Fibroblast of skin of abdomen (primary cell): ENCODE measurements at regions not wholly inside any gene's neighbourhood (a gene's known extent, or its start where the extent isn't known, plus 50 kb on each side); places are given as distances from the start of the nearest gene placed in this dataset.
A peak's percentile ranks its signal among the peaks of the same experiment; 100 is the strongest.
"Not testable (repeated sequence)": the region's sequence is repeated elsewhere in the genome, so short reads cannot be mapped to it uniquely, and the experiment has no call there.

Experiments used
- DNase-seq: peaks from one replicate; pipeline ENCODE4 v3.0.0-alpha.2; 2013

DNA sequence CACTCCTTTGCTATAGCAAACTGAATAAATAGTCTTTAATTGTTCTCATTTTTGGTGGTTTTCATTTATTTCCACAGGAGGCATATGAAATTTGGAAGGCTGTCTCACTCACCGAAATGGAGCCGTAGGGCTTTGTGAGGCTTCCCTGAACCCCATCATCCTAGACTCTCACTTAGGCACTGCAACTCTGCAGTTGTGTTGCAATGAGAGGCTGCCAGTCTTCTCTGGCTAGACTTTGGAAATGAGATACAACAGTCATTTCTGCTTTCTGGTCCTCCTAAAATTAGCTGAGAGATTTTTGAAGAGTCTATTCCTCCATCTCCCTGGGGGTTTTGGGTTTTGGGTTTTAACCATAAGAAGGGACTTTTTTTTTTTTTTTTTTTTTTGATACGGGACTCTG lies 146.5 kb downstream of the SH3BGRL start:
- no peak for DNase-seq

DNA sequence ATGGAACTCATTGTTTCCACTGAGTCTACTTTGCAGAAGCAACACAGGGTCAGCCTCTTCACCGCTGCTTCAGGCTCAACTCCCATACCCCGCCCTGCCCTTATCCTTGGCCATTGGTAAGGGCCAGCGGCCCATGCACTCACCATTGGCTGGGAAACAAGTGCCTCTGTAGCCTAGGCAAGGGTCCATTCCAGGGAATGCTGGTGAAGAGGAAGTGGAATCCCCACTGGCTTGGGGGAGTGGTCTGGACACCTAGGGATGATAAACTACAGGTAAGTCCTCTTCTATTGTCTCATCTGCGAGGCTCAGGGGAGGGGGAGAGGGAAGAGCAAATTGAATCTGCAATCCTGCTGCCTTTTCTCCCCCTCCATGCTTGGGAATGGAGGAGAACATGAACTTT lies 153.1 kb downstream of the SH3BGRL start:
- DNase-seq = no peak

DNA sequence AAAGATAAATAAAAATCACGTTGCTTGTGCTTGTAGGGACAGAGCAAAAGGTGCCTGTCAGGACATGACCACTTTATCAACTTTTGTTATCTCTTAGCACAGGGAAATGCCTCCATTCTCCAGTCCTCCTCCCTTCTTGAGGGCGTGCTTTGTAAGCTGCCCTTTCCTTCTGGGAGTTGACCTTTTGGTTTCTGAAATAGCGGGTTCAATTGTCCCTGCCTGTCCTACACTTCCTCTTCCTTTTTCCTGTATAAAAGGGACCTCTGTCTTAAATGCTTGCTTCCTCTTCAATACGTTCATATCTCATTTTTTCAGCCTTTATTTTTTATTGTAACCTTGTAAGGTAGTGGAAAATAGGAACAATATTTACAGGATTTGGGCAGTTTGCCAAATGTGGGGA lies 153.5 kb downstream of the SH3BGRL start:
- DNase-seq = no peak

DNA sequence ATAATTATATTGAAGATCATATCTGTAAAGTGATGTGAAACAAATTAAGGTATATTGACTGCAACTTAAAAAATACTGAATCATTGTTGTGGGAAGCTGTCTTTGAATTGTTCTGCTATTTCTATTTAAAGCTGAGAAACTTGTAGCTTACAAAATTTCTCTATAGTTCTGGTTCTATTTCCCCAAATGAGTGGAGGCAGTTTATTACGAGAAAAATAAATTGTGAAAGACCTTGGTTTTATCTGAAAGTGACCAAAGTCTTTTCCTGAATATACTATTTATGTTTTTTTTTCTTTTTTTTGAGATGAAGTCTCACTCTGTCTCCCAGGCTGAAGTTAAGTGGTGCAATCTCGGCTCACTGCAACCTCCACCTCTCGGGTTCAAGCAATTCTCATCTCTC lies 165.4 kb downstream of the SH3BGRL start:
- no peak for DNase-seq

DNA sequence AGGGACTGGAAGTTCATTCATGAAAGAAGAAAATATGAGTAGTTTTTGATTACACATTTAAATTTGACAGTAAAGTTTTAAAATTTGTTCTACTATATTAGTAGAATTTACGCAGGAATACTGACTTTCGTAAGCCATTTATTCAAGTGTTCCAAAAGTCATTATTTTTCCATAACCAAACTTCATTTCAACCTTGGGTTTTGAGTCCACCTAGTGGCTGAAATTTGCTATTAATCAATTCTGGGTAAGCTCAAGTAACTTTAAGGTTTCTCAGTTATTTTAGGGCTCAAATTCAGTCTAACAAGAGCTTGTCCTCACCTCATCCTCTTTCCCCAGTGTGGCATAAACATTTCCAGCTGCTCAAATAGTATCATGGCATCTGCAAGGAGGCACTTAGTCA lies 175.4 kb downstream of the SH3BGRL start:
- peak; percentile 10 for DNase-seq

DNA sequence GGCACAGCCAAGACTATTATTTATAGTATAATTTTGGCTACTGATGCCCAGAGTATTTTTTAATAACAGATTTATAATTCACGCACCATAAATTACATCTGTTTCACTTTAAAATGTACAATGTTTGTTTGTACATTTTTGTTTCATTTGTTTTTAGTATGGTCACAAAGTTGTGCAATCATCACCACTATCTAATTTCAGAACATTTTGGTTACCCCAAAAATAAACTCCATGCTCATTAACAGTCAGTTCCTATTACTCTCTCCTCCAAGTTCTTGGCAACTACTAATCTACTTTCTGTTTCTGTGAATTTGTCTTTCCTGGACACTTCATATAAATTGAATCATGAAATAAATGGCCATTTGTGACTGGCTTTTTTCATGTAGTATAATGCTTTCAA lies 176.7 kb downstream of the SH3BGRL start:
- no peak for DNase-seq

DNA sequence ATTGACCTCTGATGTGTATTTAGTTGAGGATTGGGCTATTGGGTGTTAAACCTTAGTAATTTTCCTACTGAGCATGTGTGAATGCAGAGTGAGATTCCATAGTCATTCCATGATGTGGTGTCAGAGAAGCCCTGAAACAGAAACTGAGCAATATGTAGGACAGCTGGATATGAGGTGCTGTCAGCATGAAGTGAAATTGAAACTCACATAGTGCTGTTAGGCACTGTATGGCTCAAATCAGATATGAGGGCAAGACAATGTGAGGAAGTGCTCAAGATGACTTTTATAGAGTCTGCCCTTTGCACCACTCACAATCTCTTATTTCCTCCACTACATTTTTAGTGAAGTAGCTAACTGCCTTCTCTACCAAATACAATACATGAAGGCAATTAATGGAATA lies 188.3 kb downstream of the SH3BGRL start:
- no peak for DNase-seq

DNA sequence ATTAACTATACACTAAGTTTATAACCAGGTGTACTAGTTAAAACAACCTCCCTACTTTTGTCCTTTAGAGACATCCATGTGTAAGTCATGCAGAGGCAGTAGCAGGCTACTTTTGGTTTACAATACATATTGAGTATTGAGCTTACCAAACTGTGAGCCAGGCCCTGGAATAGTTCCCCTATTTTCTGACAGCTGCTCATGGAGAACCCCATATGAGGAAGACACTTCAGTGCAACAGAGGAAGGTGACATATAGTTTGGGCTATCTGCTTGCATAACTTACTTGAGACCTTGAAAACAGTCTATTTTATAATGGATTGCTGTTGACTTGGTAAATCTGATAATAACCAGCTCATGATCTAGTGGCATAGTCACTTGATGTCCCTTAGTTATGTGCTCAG lies 190.5 kb downstream of the SH3BGRL start:
- DNase-seq = no peak

DNA sequence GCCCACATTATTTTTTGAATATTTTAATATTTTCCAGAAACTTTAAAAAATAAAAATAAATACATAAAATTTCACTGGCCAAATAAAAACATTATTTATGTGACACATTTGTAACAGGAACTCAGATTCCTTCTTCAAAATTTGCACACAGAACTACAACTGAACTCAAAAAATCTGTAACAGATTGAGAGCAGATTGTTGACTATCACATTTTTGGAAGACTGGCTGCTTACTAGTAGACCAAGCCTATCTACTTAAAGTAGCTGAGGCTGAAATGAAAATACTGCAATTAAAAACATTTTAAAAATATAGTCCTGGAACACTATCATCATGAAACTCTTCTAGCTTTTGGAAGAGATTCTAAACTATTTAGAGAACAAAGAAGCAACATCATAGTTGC lies 203.9 kb downstream of the SH3BGRL start:
- no peak for DNase-seq

DNA sequence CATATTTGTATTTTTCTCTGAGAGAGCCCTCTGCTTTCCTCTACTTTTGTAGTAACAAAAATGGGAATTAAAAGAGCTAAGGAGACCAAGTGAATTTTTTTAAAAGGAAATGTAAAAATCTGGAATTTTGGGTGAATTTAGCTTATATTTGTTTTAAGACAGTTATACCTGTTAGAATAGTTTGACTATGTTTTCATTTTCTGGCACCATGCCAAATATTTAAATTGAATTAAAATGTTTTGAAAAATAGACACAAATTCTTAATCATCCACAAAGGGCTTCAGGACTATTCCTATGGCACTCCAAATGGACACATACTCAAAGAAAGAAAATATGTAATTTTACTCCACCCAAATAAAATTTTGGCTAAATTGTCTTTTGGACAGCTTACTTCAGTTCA lies 209.6 kb downstream of the SH3BGRL start:
- no peak for DNase-seq

DNA sequence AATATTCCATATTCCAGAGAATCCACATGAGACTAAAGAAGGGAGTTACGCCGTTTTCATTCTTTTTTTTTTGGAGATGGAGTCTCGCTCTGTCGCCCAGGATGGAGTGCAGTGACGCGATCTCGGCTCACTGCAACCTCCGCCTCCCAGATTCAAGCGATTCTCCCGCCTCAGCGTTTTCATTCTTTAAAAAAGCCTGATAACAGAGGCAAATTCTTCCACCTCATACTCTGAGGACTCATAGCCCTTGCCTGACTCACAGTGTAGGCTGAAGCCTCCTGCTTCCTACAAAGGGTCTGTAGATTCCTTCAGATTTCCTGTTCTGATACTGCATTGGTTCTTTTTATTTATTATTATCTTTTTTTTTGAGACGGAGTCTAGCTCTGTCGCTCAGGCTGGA lies 210.5 kb downstream of the SH3BGRL start:
- DNase-seq = no peak

DNA sequence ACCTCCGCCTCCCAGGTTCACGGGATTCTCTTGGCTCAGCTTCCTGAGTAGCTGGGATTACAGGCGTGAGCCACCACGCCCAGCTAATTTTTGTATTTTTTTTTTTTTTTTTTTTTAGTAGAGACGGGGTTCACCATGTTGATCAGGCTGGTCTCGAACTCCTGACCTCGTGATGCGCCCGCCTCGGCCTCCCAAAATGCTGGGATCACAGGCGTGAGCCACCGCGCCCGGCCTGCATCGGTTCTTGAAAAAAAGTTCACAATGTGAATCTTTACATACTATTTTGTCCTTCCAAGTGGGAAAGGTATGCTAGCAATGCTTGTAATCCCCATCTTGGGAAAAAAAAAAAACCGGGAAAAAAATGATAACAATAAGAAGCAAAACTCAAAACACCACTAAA lies 211.0 kb downstream of the SH3BGRL start:
- not testable (repeated sequence) for DNase-seq

DNA sequence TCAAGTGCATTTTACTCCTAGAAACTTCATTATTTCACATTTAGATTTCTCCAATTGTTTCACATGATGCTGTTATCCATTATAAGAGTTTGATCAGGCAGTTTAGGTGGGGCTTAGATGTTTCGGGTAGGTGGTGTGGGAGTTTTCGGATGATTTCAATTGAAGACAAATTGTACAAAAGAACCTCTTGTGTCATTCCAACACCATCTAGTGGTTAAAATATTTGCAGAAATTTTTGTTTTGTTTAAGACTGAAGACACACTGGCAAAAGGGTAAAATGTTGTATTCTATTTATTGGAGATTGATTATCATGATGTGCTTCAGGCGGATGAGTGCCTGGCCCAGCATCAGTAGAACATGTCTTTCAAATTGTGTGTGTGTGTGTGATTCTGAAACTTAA lies 212.7 kb downstream of the SH3BGRL start:
- no peak for DNase-seq
